Nephron progenitor cell (in vitro differentiated cells): ENCODE measurements at regions not wholly inside any gene's neighbourhood (a gene's known extent, or its start where the extent isn't known, plus 50 kb on each side); places are given as distances from the start of the nearest gene placed in this dataset.

Experiments
- DNase-seq: peaks from one replicate; pipeline ENCODE4 v3.0.0; 2021
- H3K27ac Mint-ChIP-seq: 2 replicates; pipeline ENCODE4 v1.8.0; 2021; ENCODE audit warnings: mild to moderate bottlenecking, moderate library complexity, mixed read lengths
- H3K27me3 Mint-ChIP-seq: 2 replicates; pipeline ENCODE4 v1.8.0; 2021; ENCODE audit warnings: mild to moderate bottlenecking, low read depth, mixed read lengths; ENCODE audit not compliant: poor library complexity
- H3K36me3 Mint-ChIP-seq: 2 replicates; pipeline ENCODE4 v1.8.0; 2021; ENCODE audit warnings: low read depth, mixed read lengths
- H3K4me1 Mint-ChIP-seq: 2 replicates; pipeline ENCODE4 v1.8.0; 2021; ENCODE audit warnings: mixed read lengths
- H3K4me3 Mint-ChIP-seq: 2 replicates; pipeline ENCODE4 v1.8.0; 2021; ENCODE audit warnings: mild to moderate bottlenecking, moderate library complexity, mixed read lengths
- H3K9me3 Mint-ChIP-seq: 2 replicates; pipeline ENCODE4 v1.8.0; 2021; ENCODE audit warnings: mild to moderate bottlenecking, moderate library complexity, mixed read lengths
- TF ChIP-seq, protein P1 (sequence below): fragments of 200-600 bp; sonication (generic); IDR thresholded peaks from 2 replicates; pipeline ENCODE4 v1.5.0; 2021; ENCODE audit warnings: antibody characterized with exemption

DNA sequence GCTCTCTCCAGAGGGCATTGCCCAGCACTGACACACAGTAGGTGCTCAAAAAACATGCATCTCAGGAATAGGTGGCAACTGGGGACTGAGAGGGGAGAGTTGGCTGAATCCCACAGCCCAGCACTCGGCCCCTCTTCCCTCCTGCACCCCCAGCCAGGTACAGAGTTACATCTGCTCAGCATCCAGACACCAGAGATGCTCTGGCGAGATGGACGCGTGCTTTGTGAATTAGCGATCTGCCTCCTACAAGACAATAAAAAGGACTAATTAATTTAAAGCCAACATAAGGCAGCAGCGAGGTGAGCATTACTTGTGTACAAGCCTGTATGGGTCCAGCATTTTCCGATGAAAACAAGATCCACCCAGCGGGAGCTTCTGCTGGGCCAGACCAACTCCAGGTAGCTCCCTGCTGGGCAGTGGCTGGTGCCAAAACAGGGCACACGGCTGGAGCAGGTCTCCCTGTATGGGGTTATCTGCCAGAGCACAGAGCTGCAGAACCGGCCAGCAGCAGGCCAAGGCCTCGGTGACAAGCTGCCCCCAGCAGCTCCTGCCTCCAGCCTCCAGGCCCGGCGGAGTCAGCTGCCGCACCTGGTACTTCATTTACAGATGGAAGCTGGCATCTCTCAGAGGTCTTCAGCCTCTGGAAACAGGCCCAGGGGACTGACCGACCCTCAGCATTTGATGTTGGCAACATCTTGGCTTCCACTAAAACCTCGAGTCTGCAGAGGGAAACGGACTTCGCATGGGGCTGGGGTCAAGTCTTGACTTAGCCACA, 219.7 kb upstream of the SDK2 start:
- TF ChIP-seq, protein P1, sequence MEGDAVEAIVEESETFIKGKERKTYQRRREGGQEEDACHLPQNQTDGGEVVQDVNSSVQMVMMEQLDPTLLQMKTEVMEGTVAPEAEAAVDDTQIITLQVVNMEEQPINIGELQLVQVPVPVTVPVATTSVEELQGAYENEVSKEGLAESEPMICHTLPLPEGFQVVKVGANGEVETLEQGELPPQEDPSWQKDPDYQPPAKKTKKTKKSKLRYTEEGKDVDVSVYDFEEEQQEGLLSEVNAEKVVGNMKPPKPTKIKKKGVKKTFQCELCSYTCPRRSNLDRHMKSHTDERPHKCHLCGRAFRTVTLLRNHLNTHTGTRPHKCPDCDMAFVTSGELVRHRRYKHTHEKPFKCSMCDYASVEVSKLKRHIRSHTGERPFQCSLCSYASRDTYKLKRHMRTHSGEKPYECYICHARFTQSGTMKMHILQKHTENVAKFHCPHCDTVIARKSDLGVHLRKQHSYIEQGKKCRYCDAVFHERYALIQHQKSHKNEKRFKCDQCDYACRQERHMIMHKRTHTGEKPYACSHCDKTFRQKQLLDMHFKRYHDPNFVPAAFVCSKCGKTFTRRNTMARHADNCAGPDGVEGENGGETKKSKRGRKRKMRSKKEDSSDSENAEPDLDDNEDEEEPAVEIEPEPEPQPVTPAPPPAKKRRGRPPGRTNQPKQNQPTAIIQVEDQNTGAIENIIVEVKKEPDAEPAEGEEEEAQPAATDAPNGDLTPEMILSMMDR, result no peak
- no peak for DNase-seq

DNA sequence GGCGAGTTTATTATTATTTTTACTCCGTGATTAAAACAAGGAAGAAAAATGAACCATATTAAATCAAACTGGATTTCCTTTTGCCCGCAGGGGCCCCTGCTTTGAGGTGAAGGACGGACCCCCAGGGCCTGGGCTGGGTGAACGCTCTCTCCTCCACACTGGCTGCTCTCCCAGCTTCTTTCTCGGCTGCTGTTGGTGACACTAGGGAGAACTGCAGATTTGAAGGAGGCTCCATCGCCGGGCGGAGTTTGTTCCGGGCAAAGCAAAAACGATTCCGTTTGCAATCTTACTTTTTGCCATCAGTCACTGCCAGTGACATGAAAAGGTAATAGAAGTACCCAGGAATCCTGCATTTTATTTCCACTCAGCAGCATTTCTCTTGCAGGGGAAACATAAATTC, 221.6 kb upstream of the SDK2 start:
- Mint-ChIP-seq H3K36me3 (no peaks in the 10 kb centered on the region), H3K27ac (no peak overlapping the region), H3K9me3 (no peaks in the 10 kb centered on the region), H3K27me3 (peaks cover 8% of the 10 kb centered on the region), H3K4me1 (peaks cover 5% of the 10 kb centered on the region), H3K4me3 (no peak overlapping the region)
- no peak for DNase-seq
- TF ChIP-seq, protein P1, result no peak

More for the DNA sequence above, 219.7 kb upstream of the SDK2 start:
- no peak overlapping the region for H3K27ac Mint-ChIP-seq
- no peaks in the 10 kb centered on the region for H3K36me3 Mint-ChIP-seq
- no peak overlapping the region for H3K4me3 Mint-ChIP-seq
- H3K27me3 Mint-ChIP-seq, result peaks cover 8% of the 10 kb centered on the region
- H3K4me1 Mint-ChIP-seq, result peaks cover 5% of the 10 kb centered on the region
- H3K9me3 Mint-ChIP-seq, result no peaks in the 10 kb centered on the region

DNA sequence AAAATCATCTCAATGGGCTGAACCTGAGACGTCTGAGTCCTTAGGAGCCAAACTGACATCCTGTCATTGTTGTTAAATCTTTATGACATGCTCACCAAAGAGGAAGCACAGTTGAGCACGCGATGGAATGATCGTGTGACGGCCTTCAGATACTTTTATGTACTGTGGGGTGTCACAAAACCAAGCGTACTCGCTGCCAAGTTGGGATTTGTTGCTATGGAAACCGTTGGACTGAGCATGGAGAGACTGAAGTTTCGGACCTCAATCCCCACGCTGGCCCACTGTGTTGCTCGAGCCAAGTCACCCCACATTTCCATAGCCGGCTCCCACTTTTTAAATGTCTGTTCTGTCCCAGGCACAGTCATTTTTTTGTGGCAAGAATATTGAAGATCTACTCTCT, 222.8 kb upstream of the SDK2 start:
- peaks cover 5% of the 10 kb centered on the region for H3K4me1 Mint-ChIP-seq
- H3K27me3 Mint-ChIP-seq, result peaks cover 13% of the 10 kb centered on the region
- no peak overlapping the region for H3K27ac Mint-ChIP-seq
- no peak overlapping the region for H3K4me3 Mint-ChIP-seq
- DNase-seq, result no peak
- TF ChIP-seq, protein P1, result no peak
- no peaks in the 10 kb centered on the region for H3K9me3 Mint-ChIP-seq
- no peaks in the 10 kb centered on the region for H3K36me3 Mint-ChIP-seq

DNA sequence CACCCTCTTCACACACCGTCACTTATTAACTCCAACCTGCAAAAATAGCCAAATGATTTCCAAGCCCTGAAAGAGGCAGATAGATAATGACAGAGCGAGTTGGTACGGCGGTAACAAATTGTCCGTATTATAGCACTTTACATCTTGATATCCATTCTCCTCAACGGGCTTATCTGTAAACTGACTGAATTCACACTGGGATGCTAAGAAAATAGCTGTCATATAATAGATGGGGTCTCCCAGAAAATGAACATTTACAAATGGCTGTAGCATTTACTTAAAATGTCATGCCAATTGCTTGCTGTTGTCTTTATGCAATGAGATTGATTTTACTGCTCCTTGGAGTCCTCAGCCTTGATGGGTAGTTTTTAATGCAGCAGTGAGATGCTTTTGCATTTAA, 225.8 kb upstream of the SDK2 start:
- Mint-ChIP-seq H3K27ac (no peak overlapping the region), H3K27me3 (peaks cover 23% of the 10 kb centered on the region), H3K4me3 (no peak overlapping the region), H3K4me1 (peaks cover 11% of the 10 kb centered on the region), H3K36me3 (no peaks in the 10 kb centered on the region), H3K9me3 (no peaks in the 10 kb centered on the region)
- TF ChIP-seq, protein P1, result no peak
- no peak for DNase-seq

DNA sequence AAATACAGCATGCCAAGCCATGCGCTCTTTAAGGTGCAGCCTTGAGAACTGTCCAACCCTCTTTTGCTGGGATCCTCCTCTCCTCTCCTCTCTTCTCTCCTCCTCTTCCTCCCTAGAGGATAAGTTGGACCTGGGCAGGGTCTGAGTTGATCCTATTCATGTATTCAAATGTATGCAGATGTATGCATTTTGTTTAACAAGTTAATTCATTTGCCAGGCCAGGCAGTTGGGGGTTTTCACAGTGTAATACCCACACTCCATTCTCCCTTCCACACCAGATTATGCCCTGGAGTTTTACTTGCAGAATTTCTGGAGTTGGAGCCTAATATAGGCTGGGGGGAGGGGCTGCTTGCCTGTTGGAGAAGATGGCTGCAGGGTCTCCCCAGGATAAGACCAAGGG, 226.2 kb upstream of the SDK2 start:
- Mint-ChIP-seq H3K4me3 (no peak overlapping the region), H3K36me3 (no peaks in the 10 kb centered on the region), H3K27ac (no peak overlapping the region), H3K9me3 (no peaks in the 10 kb centered on the region), H3K4me1 (peaks cover 14% of the 10 kb centered on the region), H3K27me3 (peaks cover 24% of the 10 kb centered on the region)
- no peak for DNase-seq
- TF ChIP-seq, protein P1, result no peak

DNA sequence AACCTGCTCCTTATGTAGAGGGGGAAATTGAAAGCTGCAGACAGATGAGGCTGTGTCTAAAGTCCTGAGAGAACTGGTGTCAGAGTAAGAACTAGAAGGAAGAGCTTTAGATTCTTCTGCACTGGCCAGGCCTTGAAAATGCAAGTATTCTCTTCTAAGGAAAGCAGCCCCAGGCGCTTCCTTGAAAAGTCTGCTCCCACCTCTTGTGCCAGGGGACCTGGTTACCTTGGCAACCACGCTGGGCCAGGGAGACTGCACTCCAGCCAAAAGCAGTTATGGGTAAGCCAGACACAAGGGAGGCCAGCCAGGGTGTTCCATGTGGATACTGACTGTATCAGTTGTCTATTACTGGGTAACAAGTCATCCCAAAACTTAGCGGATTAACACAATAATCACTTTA, 228.6 kb upstream of the SDK2 start:
- Mint-ChIP-seq H3K36me3 (no peaks in the 10 kb centered on the region), H3K9me3 (no peaks in the 10 kb centered on the region), H3K27me3 (peaks cover 30% of the 10 kb centered on the region), H3K27ac (no peak overlapping the region), H3K4me3 (no peak overlapping the region), H3K4me1 (peaks cover 24% of the 10 kb centered on the region)
- DNase-seq, result no peak
- TF ChIP-seq, protein P1, result no peak
